GM23338 (cell line): ENCODE measurements at regions not wholly inside any gene's neighbourhood (a gene's known extent, or its start where the extent isn't known, plus 50 kb on each side); places are given as distances from the start of the nearest gene placed in this dataset.

ENCODE experiments used
- ATAC-seq: fragments of 200-7000 bp; cut with Tn5 transposase; 3 replicates; pipeline ENCODE4 v1.9.1; 2020
- DNase-seq: peaks from one replicate; pipeline ENCODE4 v3.0.0-alpha.2; 2015; ENCODE audit warnings: low spot score
- H2AFZ ChIP-seq: fragments of 200-600 bp; sonication (generic); 2 replicates; pipeline ENCODE4 v1.8.0; 2016; ENCODE audit warnings: antibody characterized with exemption, mild to moderate bottlenecking, moderate library complexity
- H3F3A ChIP-seq: fragments of 200-600 bp; sonication (generic); replicated peaks from 2 replicates; pipeline ENCODE4 v1.8.0; 2017; ENCODE audit warnings: antibody characterized with exemption, mixed run types, low read depth
- H3K27ac ChIP-seq: fragments of 200-600 bp; sonication (generic); 2 replicates; pipeline ENCODE4 v1.6.1; 2016; ENCODE audit warnings: low read depth
- H3K27me3 ChIP-seq: fragments of 200-600 bp; sonication (generic); 2 replicates; pipeline ENCODE4 v1.8.0; 2016; ENCODE audit warnings: mild to moderate bottlenecking, mixed run types, moderate library complexity; ENCODE audit not compliant: insufficient read depth
- H3K36me3 ChIP-seq: fragments of 200-600 bp; sonication (generic); 2 replicates; pipeline ENCODE4 v1.8.0; 2016; ENCODE audit warnings: mild to moderate bottlenecking; ENCODE audit not compliant: insufficient read depth
- H3K4me1 ChIP-seq: fragments of 200-600 bp; sonication (generic); 2 replicates; pipeline ENCODE4 v1.8.0; 2016; ENCODE audit warnings: mild to moderate bottlenecking, moderate library complexity; ENCODE audit not compliant: insufficient read depth
- H3K4me2 ChIP-seq: fragments of 200-600 bp; sonication (generic); 2 replicates; pipeline ENCODE4 v1.7.1; 2017; ENCODE audit warnings: mixed run types
- H3K4me3 ChIP-seq: fragments of 200-600 bp; sonication (generic); 2 replicates; pipeline ENCODE4 v1.6.1; 2016; ENCODE audit warnings: mixed run types
- H3K79me2 ChIP-seq: fragments of 200-600 bp; sonication (generic); replicated peaks from 2 replicates; pipeline ENCODE4 v1.8.0; 2017; ENCODE audit warnings: mild to moderate bottlenecking; ENCODE audit not compliant: insufficient read depth
- H3K9me2 ChIP-seq: fragments of 200-600 bp; sonication (generic); 2 replicates; pipeline ENCODE4 v1.8.0; 2017; ENCODE audit not compliant: insufficient read depth
- H4K20me1 ChIP-seq: fragments of 200-600 bp; sonication (generic); replicated peaks from 2 replicates; pipeline ENCODE4 v1.8.0; 2017; ENCODE audit warnings: mild to moderate bottlenecking; ENCODE audit not compliant: insufficient read depth
- H3K27ac Mint-ChIP-seq: 2 replicates; pipeline ENCODE4 v1.8.0; 2020; ENCODE audit warnings: inconsistent platforms, mild to moderate bottlenecking, moderate library complexity, mixed read lengths
- H3K27me3 Mint-ChIP-seq: 3 replicates; pipeline ENCODE4 v1.8.0; 2022; ENCODE audit warnings: low read depth, mild to moderate bottlenecking, moderate library complexity, mixed read lengths, inconsistent platforms; ENCODE audit not compliant: insufficient read depth, poor library complexity
- H3K36me3 Mint-ChIP-seq: 3 replicates; pipeline ENCODE4 v1.8.0; 2021; ENCODE audit warnings: low read depth, mild to moderate bottlenecking, inconsistent platforms, moderate library complexity, mixed read lengths
- H3K4me1 Mint-ChIP-seq: 3 replicates; pipeline ENCODE4 v1.8.0; 2020; ENCODE audit warnings: mild to moderate bottlenecking, inconsistent platforms, mixed read lengths
- H3K4me3 Mint-ChIP-seq: 3 replicates; pipeline ENCODE4 v1.8.0; 2021; ENCODE audit warnings: moderate library complexity, mild to moderate bottlenecking, inconsistent platforms, mixed read lengths
- H3K9me3 Mint-ChIP-seq: 3 replicates; pipeline ENCODE4 v1.8.0; 2020; ENCODE audit warnings: moderate library complexity, mild to moderate bottlenecking, inconsistent platforms, mixed read lengths
- ETS1 ChIP-seq: IDR thresholded peaks from 2 replicates; pipeline ENCODE4 v1.6.1; 2016; ENCODE audit warnings: antibody characterized with exemption
- EZH2 ChIP-seq: fragments of 200-600 bp; sonication (generic); IDR thresholded peaks from one replicate; pipeline ENCODE4 v1.8.0; 2017; ENCODE audit warnings: antibody characterized with exemption, mild to moderate bottlenecking, low read depth; ENCODE audit not compliant: unreplicated experiment
- EZH2phosphoT487 ChIP-seq: fragments of 200-600 bp; sonication (generic); IDR thresholded peaks from one replicate; pipeline ENCODE4 v1.8.1; 2018; ENCODE audit warnings: antibody characterized with exemption; ENCODE audit not compliant: unreplicated experiment
- POLR2AphosphoS5 ChIP-seq: IDR thresholded peaks from 2 replicates; pipeline ENCODE4 v1.6.1; 2016; ENCODE audit warnings: antibody characterized with exemption, low read depth
- STAT1 ChIP-seq: IDR thresholded peaks from one replicate; pipeline ENCODE4 v1.6.1; 2016; ENCODE audit warnings: antibody characterized with exemption; ENCODE audit not compliant: unreplicated experiment
- ZNF114 ChIP-seq: fragments of 250-450 bp; sonication (Bioruptor Pico); IDR thresholded peaks from 2 replicates; pipeline ENCODE4 v1.5.0; 2020; ENCODE audit warnings: mild to moderate bottlenecking, moderate library complexity
- ZNF331 ChIP-seq: fragments of 250-450 bp; sonication (Bioruptor Pico); IDR thresholded peaks from 2 replicates; pipeline ENCODE4 v1.5.0; 2020; ENCODE audit warnings: low read depth, mild to moderate bottlenecking, moderate library complexity
- ZNF462 ChIP-seq: fragments of 250-450 bp; sonication (Bioruptor Pico); IDR thresholded peaks from 2 replicates; pipeline ENCODE4 v1.5.0; 2020; ENCODE audit warnings: mild to moderate bottlenecking, moderate library complexity

GRCh38 chr2:241994086-241994485 lies 124.6 kb downstream of the RTP5 start (continued):
- no peak for TF ChIP-seq ZNF114

GRCh38 chr2:241994556-241995213 lies 125.2 kb downstream of the RTP5 start:
- peaks cover 10% of the 10 kb centered on the region; the same call in 2 of the 3 replicates for H3K9me3 Mint-ChIP-seq
- no peaks in the 10 kb centered on the region for H3K4me1 ChIP-seq
- no peak overlapping the region for H2AFZ ChIP-seq
- H3K36me3 Mint-ChIP-seq: no peaks in the 10 kb centered on the region
- no peak overlapping the region for H3K27ac Mint-ChIP-seq
- no peaks in the 10 kb centered on the region for H3K9me2 ChIP-seq
- peaks cover 2% of the 10 kb centered on the region for H3K27me3 Mint-ChIP-seq
- H3K4me2 ChIP-seq: no peak overlapping the region
- H3K27me3 ChIP-seq: no peaks in the 10 kb centered on the region
- no peak overlapping the region for H3K4me3 ChIP-seq
- H3K4me1 Mint-ChIP-seq: no peaks in the 10 kb centered on the region
- no peaks in the 10 kb centered on the region for H3F3A ChIP-seq
- DNase-seq: no peak
- no peaks in the 10 kb centered on the region for H4K20me1 ChIP-seq
- H3K36me3 ChIP-seq: no peaks in the 10 kb centered on the region
- H3K27ac ChIP-seq: no peak overlapping the region
- H3K79me2 ChIP-seq: no peaks in the 10 kb centered on the region
- H3K4me3 Mint-ChIP-seq: no peak overlapping the region
- TF ChIP-seq STAT1: no peak
- no peak for TF ChIP-seq ZNF331 (CRISPR knock-in tag)
- no peak for TF ChIP-seq EZH2phosphoT487
- TF ChIP-seq EZH2: no peak
- no peak for TF ChIP-seq POLR2AphosphoS5
- no peak for TF ChIP-seq ETS1
- TF ChIP-seq ZNF462 (CRISPR knock-in tag): no peak
- no peak for ATAC-seq
